Esophagus squamous epithelium (tissue), 4 donors: ENCODE measurements at regions not wholly inside any gene's neighbourhood (a gene's known extent, or its start where the extent isn't known, plus 50 kb on each side); places are given as distances from the start of the nearest gene placed in this dataset.

ENCODE experiments used
- POLR2A ChIP-seq, 4 donors: fragments of 450-650 bp; IDR thresholded peaks; one replicate each; pipeline ENCODE4 v1.6.1; 2017; ENCODE audit warnings: antibody characterized with exemption in 4 of 4, mild to moderate bottlenecking in 4 of 4, moderate library complexity in 3 of 4
- TF ChIP-seq, protein P1 (sequence below), 6 experiments: fragments of 450-650 bp in 4 of 6; fragments of 200-600 bp in 2 of 6; sonication (generic) in 2 of 6; IDR thresholded peaks; one replicate each; pipeline ENCODE4 v1.5.1; 2016 to 2019; ENCODE audit warnings: antibody characterized with exemption in 6 of 6, mild to moderate bottlenecking in 4 of 6, moderate library complexity in 4 of 6

DNA sequence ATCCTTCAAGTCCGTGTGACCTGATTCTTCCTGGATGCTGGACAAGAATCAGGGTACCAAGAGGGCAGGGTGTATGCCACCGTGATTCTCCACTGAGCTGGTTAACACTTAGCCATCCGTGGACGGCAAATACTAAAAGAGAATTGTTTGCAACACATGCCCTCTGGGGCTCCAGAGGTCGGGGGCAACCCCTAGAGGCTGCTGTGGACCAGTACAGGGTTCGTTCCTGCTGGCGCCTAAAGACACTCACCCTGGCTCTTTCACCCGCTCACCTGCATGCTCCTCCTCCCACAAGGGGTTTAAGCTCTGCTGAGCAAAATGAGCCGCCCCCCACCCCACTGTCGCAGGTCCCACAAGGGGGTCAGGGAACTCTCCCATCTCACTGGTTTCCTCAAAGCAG is 148.7 kb upstream of the ITGB1 start:
- TF ChIP-seq POLR2A (IDR thresholded peaks at IDR 0.05): no peak
- TF ChIP-seq, protein P1, sequence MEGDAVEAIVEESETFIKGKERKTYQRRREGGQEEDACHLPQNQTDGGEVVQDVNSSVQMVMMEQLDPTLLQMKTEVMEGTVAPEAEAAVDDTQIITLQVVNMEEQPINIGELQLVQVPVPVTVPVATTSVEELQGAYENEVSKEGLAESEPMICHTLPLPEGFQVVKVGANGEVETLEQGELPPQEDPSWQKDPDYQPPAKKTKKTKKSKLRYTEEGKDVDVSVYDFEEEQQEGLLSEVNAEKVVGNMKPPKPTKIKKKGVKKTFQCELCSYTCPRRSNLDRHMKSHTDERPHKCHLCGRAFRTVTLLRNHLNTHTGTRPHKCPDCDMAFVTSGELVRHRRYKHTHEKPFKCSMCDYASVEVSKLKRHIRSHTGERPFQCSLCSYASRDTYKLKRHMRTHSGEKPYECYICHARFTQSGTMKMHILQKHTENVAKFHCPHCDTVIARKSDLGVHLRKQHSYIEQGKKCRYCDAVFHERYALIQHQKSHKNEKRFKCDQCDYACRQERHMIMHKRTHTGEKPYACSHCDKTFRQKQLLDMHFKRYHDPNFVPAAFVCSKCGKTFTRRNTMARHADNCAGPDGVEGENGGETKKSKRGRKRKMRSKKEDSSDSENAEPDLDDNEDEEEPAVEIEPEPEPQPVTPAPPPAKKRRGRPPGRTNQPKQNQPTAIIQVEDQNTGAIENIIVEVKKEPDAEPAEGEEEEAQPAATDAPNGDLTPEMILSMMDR (IDR thresholded peaks at IDR 0.05): no peak
